HEK293 (cell line): ENCODE measurements at regions not wholly inside any gene's neighbourhood (a gene's known extent, or its start where the extent isn't known, plus 50 kb on each side); places are given as distances from the start of the nearest gene placed in this dataset.

ENCODE experiments used
- BCL11B ChIP-seq: fragments of 450-650 bp; formaldehyde crosslinking; IDR thresholded peaks from 2 replicates; pipeline ENCODE4 v1.5.1; 2016; ENCODE audit warnings: low read depth, missing biosample characterization, missing genetic modification characterization
- GLIS2 ChIP-seq: fragments of 450-650 bp; formaldehyde crosslinking; IDR thresholded peaks from 2 replicates; pipeline ENCODE4 v1.5.1; 2016; ENCODE audit warnings: missing biosample characterization, missing genetic modification characterization
- INSM2 ChIP-seq: fragments of 450-650 bp; formaldehyde crosslinking; IDR thresholded peaks from 2 replicates; pipeline ENCODE4 v1.5.1; 2016; ENCODE audit warnings: missing biosample characterization, missing genetic modification characterization
- KLF17 ChIP-seq: fragments of 450-650 bp; formaldehyde crosslinking; IDR thresholded peaks from 2 replicates; pipeline ENCODE4 v1.5.1; 2016; ENCODE audit warnings: missing biosample characterization, missing genetic modification characterization
- PRDM10 ChIP-seq: fragments of 450-650 bp; formaldehyde crosslinking; IDR thresholded peaks from 2 replicates; pipeline ENCODE4 v1.5.1; 2016; ENCODE audit warnings: missing biosample characterization, missing genetic modification characterization
- ZBTB26 ChIP-seq: fragments of 450-650 bp; formaldehyde crosslinking; optimal IDR thresholded peaks from 2 replicates; pipeline ENCODE3; 2016; ENCODE audit warnings: missing biosample characterization, mild to moderate bottlenecking, missing genetic modification characterization
- ZNF10 ChIP-seq: fragments of 450-650 bp; formaldehyde crosslinking; IDR thresholded peaks from 2 replicates; pipeline ENCODE4 v1.5.1; 2017; ENCODE audit warnings: missing biosample characterization, missing genetic modification characterization
- ZNF174 ChIP-seq: fragments of 450-650 bp; formaldehyde crosslinking; IDR thresholded peaks from 2 replicates; pipeline ENCODE4 v1.5.0; 2017; ENCODE audit warnings: missing biosample characterization, mild to moderate bottlenecking, missing genetic modification characterization
- ZNF211 ChIP-seq: fragments of 450-650 bp; formaldehyde crosslinking; IDR thresholded peaks from 2 replicates; pipeline ENCODE4 v1.5.1; 2016; ENCODE audit warnings: low read depth, missing biosample characterization, missing genetic modification characterization
- ZNF24 ChIP-seq: fragments of 450-650 bp; formaldehyde crosslinking; IDR thresholded peaks from 2 replicates; pipeline ENCODE4 v1.5.1; 2016; ENCODE audit warnings: missing biosample characterization, missing genetic modification characterization
- ZNF280D ChIP-seq: fragments of 450-650 bp; formaldehyde crosslinking; IDR thresholded peaks from 2 replicates; pipeline ENCODE4 v1.5.1; 2016; ENCODE audit warnings: missing biosample characterization, missing genetic modification characterization
- ZNF394 ChIP-seq: fragments of 450-650 bp; formaldehyde crosslinking; IDR thresholded peaks from 2 replicates; pipeline ENCODE4 v1.5.1; 2016; ENCODE audit warnings: missing biosample characterization, missing genetic modification characterization, mild to moderate bottlenecking, moderate library complexity, borderline replicate concordance
- ZNF416 ChIP-seq: fragments of 450-650 bp; formaldehyde crosslinking; IDR thresholded peaks from 2 replicates; pipeline ENCODE4 v1.5.1; 2016; ENCODE audit warnings: missing biosample characterization, missing genetic modification characterization
- ZNF513 ChIP-seq: fragments of 450-650 bp; IDR thresholded peaks from 2 replicates; pipeline ENCODE4 v1.5.1; 2018; ENCODE audit warnings: missing biosample characterization, missing genetic modification characterization
- ZNF518A ChIP-seq: fragments of 450-650 bp; formaldehyde crosslinking; conservative IDR thresholded peaks from 2 replicates; pipeline ENCODE4 v1.5.1; 2016; ENCODE audit warnings: low read depth, missing biosample characterization, missing genetic modification characterization
- ZNF558 ChIP-seq: fragments of 450-650 bp; formaldehyde crosslinking; IDR thresholded peaks from 2 replicates; pipeline ENCODE4 v1.5.1; 2016; ENCODE audit warnings: missing biosample characterization, missing genetic modification characterization
- ZNF571 ChIP-seq: fragments of 450-650 bp; formaldehyde crosslinking; IDR thresholded peaks from 2 replicates; pipeline ENCODE4 v1.5.0; 2017; ENCODE audit warnings: missing biosample characterization, missing genetic modification characterization
- ZNF707 ChIP-seq: fragments of 450-650 bp; formaldehyde crosslinking; IDR thresholded peaks from 2 replicates; pipeline ENCODE4 v1.5.1; 2016; ENCODE audit warnings: missing biosample characterization, missing genetic modification characterization
- ZNF76 ChIP-seq: fragments of 450-650 bp; formaldehyde crosslinking; IDR thresholded peaks from 2 replicates; pipeline ENCODE4; 2016; ENCODE audit warnings: low read depth, missing biosample characterization, missing genetic modification characterization, borderline replicate concordance
- ZNF791 ChIP-seq: fragments of 450-650 bp; formaldehyde crosslinking; IDR thresholded peaks from 2 replicates; pipeline ENCODE4 v1.5.1; 2016; ENCODE audit warnings: missing biosample characterization, missing genetic modification characterization

GRCh38 chr16:80027007-80027965 is 426.7 kb upstream of the MAF start (continued):
- TF ChIP-seq ZNF518A (tag by site-specific recombination) = peak; percentile 53; the same call in 1 of the 2 replicates
- TF ChIP-seq ZNF513 = peak; percentile 60
- TF ChIP-seq ZBTB26 (tag by site-specific recombination) = no peak
- 0 out of 2 replicates have a peak, but pooled peaks have one; percentile 36 for TF ChIP-seq GLIS2
- TF ChIP-seq ZNF211 (tag by site-specific recombination) = no peak
- TF ChIP-seq ZNF416 = no peak
- TF ChIP-seq BCL11B (tag by site-specific recombination) = no peak
- no peak for TF ChIP-seq ZNF24 (tag by site-specific recombination)
- no peak for TF ChIP-seq ZNF174
- TF ChIP-seq ZNF791 (tag by site-specific recombination) = no peak
- TF ChIP-seq ZNF76 = peak; percentile 26; the same call in 1 of the 2 replicates
- no peak for TF ChIP-seq INSM2
- no peak for TF ChIP-seq ZNF10 (tag by site-specific recombination)
- TF ChIP-seq KLF17 (tag by site-specific recombination) = peak; percentile 75
- TF ChIP-seq ZNF280D (tag by site-specific recombination) = no peak
- TF ChIP-seq ZNF394 (tag by site-specific recombination) = peak; percentile 48; the same call in 1 of the 2 replicates
- TF ChIP-seq PRDM10 (tag by site-specific recombination) = peak; percentile 44; the same call in 1 of the 2 replicates
- TF ChIP-seq ZNF558 (tag by site-specific recombination) = peak; percentile 49; the same call in 1 of the 2 replicates
- no peak for TF ChIP-seq ZNF571 (tag by site-specific recombination)
- TF ChIP-seq ZNF707 (tag by site-specific recombination) = no peak
